ENCODE measurements at regions not wholly inside any gene's neighbourhood (a gene's known extent, or its start where the extent isn't known, plus 50 kb on each side); places are given as distances from the start of the nearest gene placed in this dataset.
"Not testable (repeated sequence)": the region's sequence is repeated elsewhere in the genome, so short reads cannot be mapped to it uniquely, and the experiment has no call there.

DNA sequence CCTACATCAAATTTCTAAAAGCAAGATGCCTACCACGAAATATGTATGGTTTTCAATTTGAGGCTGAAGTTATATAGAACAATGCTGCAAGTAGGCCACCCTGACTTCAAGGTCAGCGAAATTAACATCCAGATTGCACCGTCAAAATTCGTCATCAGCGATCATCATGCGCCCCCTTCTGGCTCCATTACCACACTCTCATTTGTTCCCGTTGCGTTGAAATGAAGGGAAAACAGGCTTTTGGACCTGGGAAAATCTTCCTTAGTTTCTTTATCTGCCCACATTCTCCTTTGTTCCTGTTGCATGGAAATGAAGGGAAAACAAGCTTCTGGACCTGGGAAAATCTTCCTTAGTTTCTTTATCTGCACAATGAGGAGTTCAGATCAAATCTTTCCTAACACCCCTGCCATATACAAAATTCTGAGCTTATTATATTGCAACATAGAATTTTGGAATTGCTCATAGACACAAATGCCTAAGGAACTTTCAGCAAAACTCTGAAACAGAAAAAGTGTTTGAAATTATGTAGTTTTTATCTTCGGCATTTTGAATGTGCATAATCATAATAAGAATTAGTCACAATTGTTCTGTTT, 98.2 kb upstream of the PRKCQ start:
- peak; percentile 38 for DNase-seq

DNA sequence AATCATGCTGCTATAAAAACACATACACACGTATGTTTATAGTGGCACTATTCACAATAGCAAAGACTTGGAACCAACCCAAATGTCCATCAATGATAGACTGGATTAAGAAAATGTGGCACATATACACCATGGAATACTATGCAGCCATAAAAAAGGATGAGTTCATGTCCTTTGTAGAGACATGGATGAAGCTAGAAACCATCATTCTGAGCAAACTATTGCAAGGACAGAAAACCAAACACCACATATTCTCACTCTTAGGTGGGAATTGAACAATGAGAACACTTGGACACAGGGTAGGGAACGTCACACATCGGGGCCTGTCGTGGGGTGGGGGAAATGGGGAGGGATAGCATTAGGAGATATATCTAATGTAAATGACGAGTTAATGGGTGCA, 97.1 kb upstream of the PRKCQ start:
- not testable (repeated sequence) for DNase-seq

DNA sequence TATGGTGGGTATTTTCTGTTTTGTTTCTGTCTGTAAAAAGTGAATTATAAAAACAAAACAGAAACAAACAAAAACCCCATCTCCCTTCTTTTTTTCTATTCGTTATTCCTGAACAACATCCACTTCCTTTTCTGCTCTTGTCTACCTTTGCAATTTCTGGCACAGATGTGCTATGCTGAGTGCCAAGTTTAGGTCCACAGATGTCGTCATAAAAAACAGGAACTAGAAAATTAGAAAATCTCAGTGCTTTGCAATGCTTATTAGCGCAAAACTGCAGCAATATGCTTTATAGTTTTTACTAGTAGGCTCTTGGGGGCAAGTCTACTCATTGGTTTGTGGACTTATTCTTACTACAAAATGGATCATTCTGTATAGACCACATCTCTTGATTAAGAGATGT, 94.2 kb upstream of the PRKCQ start:
- no peak for DNase-seq

GRCh38 chr10:6671976-6672375, 91.9 kb upstream of the PRKCQ start:
- DNase-seq = no peak

DNA sequence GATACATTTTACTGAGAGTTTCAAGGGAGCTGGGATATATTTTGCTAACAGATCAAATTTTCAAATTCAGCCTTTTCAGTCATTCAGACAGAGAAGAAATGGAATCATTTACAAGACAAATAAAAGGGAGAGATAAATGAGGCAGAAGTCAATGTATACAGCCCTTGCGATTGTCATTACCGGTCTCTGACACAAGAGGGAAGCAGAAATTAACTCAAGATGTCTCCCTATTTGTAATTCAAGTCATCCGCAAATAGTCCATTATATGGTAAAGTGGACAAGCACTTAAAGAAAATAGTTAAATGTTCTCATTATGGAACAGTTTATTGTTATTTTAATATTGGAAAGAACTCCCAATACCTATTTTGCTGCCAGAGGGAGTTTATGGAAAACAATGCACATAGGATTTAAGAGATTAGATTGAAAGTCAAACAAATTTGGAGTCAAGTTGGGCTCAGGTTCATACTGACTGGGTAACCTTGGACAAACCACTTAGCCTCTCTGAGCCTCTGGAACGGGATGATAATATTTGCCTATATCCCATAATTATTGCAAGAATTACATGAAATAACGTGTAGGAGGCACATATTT, 89.3 kb upstream of the PRKCQ start:
- peak; percentile 41 for DNase-seq

DNA sequence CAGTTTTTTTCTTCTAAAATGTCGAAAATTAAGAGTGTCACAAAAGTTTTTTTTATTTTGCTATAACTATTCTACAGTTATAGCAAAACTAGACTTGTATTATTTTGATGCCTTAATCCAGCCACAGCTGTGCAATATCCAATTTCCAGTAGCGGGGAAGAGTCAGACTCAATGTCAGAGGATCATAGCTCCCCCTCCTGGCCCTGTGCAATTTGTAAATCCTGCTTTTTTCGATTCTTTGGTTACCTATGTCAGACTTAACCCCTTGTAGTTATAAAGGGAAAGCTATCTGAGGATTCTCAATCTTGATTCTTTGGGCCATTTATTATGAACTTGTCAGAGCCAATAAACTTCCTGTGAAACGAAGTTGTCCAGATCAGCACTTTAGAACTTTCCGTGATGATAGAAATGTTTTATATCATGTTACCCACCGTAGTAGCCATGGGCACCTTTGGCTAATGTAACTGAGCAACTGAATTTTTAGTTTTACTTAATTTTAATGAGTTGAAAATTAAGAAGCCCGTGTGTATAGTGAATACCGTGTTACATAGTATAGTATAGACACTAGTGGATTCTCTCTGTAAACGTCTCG, 87.7 kb upstream of the PRKCQ start:
- DNase-seq = peak; percentile 20

DNA sequence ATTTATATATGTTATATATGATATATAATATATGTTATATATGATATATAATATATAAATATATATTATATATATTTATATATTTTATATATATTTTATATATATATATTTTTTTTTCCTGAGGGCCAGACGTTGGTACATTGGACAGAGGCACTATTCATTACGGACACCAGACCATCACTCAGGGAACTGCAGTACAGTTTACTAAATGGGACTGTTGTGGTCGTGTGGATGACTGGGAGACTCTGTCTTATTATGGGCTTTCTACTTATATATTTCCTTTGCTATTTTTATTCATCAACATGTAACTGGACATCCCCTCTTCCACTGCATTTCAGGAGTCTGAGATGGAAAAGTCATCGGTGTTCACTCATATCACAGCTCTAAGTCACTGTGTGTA, 87.1 kb upstream of the PRKCQ start:
- no peak for DNase-seq

DNA sequence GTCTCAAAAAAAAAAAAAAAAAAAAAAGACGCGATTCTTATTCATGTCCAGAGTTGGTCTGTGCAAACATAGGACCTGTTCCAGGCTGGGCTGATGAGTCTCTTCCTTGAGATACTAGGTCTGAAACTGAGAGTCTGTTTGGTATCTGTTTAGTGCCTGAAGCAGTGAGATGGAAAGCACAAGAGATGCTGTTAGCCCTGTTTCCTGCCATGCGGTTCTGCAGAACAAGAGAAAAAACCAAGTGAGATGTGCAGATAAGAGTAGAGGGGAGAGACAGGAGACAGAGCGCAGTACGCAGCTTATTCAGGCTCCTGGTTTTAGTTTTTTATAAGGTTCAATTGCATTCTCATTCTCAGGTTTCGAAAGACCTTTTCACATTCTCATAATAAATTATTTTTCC, 85.8 kb upstream of the PRKCQ start:
- no peak for DNase-seq

DNA sequence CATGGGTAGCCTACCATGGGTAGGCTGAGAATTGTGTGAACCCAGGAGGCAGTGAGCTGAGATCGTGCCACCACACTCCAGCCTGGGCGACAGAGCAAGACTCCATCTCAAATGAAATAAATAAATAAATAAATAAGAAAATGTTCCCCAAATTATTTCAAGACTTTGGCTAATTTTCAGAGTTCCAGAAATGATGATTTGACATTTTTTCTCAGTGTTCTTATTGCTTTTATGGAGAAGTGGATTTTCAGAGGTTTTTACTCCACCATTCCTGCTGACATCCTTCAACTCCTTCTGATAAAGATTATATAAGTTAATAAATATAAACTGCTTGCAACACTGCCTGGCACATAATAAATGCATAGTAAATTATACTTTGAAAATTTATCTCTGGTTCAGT, 80.4 kb upstream of the PRKCQ start:
- DNase-seq = no peak

DNA sequence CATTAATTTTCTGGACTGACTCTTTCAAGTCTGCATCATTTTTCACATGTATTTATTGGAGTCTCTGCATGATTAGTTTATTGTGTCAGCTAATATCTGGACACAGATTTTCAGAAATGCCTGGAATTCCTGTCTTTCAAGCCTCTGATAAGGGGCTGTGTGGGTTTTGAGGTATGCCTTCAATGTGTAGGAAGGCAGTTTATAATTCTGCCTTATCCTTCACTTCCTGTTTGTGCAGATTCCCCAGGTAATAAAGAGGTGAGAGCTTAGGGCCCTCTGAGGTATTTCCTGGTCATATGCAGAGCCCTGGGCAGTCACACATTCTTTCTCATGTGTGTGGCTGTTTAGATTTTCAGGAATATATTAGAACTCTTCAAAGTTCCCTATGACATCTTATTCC, 79.4 kb upstream of the PRKCQ start:
- no peak for DNase-seq

DNA sequence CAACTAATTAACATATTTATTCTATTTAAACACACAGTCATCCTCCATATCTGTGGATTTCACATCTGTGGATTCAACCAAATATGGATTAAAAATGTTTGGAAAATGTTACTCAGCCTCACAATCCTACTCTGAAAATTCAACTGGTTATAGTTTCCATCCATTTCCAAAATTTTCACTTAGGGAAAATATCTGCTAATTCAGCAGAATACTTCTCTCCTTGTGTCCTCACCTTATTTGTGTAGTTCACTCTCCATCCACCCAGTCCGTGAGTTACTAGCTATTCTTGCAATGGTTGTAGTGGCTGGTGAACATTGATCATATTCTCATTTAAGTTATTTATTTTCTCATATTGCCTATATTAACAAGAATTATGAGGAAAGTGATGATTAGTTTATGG, 77.6 kb upstream of the PRKCQ start:
- DNase-seq = no peak

GRCh38 chr10:6657196-6657595, 77.1 kb upstream of the PRKCQ start:
- no peak for DNase-seq

DNA sequence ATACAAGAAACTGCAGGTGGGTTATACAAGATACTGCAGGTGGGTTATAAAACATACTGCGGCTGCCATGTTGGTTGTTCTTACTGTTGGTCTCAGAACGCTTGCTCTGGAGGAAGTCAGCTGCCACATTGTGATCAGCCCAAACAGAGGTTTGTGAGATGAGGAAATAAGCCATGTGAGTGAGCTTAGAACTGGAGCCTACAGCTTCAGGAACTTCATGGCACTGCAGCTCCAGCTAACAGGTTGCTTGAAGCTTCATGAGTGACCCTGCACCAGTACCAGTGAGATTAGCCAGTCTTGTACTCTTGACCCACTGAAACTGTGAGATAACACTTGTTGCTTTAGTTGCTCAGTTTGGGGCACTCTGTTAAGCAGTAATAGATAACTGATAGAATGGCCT, 74.5 kb upstream of the PRKCQ start:
- no peak for DNase-seq

- no peak for DNase-seq
Observed at GRCh38 chr10:6650586-6650985, 70.5 kb upstream of the PRKCQ start.

DNA sequence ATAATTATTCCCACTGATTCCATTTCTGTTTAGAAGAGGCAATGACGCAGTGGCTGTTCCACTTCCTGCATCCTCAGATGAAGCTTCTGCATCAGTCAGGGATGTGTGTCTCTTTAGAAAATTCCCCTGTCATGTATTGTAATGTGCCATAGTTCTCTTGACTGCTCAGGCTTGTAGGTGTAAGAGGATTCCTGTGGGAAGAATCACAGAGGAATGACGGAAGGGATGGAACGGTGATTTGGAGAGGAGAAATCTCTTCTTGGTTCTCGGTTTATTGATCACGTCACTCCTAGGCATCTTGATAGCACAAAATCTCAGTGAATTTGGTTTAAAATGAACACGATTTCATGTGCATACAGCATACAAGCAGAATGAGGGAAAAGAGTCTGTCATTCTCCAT, 69.8 kb upstream of the PRKCQ start:
- DNase-seq = no peak

DNA sequence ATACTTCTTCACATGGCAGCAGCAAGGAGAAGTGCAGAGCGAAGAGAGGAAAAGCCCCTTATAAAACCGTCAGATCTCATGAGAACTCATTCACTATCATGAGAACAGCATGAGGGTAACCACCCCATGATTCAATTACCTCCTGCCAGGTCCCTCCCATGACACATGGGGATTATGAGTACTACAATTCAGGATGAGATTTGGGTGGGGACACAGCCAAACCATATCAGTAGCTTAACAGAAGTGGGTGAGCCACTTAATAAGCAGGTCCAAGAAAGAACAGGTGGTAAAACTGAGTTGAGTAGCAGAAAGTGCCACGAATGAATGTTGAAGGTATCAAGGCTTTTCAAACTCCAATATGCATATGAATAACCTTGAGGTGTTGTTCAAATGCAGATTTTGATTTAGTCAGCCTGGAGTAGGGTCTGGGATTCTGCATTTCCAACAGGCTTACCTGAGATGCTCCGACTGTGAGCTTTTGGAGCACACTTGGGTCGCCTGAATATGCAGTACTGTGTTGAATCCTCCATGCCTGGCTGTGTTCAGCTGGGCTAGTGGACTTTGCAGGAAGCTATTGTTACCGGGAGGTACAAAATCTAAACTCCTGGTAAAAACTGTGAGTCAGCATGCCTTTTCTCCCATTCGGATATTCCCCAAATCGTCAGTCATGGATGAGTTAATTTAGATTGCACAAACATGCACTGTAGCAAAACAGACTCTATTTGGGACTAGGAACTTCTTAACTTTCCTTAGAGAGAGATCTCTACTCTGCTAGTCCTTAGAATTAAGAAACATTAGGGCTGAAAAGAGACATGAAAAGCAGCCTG, 69.0 kb upstream of the PRKCQ start:
- DNase-seq = no peak

GRCh38 chr10:6647811-6648526, 67.9 kb upstream of the PRKCQ start:
- DNase-seq = peak; percentile 4

GRCh38 chr10:6643962-6644361, 63.9 kb upstream of the PRKCQ start:
- no peak for DNase-seq

GRCh38 chr10:6642876-6643275, 62.8 kb upstream of the PRKCQ start:
- DNase-seq = no peak

DNA sequence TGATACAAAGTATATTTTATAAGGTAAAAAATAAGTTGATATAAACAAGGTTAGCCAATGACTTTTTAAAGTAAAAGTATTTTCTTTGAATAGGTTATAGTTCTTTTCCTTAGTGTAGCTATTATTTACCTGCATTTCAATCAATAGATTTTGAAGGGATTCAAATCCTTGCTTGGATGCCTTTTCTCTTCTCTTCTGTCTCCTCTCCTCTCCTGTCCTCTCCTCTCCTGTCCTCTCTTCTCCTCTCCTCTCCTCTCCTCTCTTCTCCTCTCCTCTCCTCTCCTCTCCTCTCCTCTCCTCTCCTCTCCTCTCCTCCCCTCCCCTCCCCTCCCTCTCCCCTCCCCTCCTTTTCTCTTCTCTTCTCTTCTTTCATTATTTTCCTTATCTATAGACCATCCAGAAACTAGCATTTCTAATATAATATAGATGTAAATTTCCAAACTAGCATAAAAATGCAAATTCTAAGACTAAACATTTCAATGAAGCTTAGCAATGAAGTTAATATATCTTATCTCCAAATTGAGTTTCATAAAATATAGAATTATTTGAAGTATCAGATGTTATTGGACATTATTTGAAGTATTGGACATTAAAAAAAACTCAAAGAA, 60.5 kb upstream of the PRKCQ start:
- no peak for DNase-seq

GRCh38 chr10:6637053-6637452, 57.0 kb upstream of the PRKCQ start:
- DNase-seq = no peak

- no peak for DNase-seq
Observed at GRCh38 chr10:6635784-6636183, 55.7 kb upstream of the PRKCQ start.

Measured in fibroblast of skin of back (primary cell).